Activated CD4-positive, alpha-beta T cell treated with anti-CD3 and anti-CD28 coated beads, Interleukin-2, amount 50 U/mL, for 1 hour (primary cell): ENCODE measurements at regions not wholly inside any gene's neighbourhood (a gene's known extent, or its start where the extent isn't known, plus 50 kb on each side); places are given as distances from the start of the nearest gene placed in this dataset.
"Not testable (repeated sequence)": the region's sequence is repeated elsewhere in the genome, so short reads cannot be mapped to it uniquely, and the experiment has no call there.

Source experiments
- DNase-seq: peaks from one replicate; pipeline ENCODE4 v3.0.0-alpha.2; 2020

DNA sequence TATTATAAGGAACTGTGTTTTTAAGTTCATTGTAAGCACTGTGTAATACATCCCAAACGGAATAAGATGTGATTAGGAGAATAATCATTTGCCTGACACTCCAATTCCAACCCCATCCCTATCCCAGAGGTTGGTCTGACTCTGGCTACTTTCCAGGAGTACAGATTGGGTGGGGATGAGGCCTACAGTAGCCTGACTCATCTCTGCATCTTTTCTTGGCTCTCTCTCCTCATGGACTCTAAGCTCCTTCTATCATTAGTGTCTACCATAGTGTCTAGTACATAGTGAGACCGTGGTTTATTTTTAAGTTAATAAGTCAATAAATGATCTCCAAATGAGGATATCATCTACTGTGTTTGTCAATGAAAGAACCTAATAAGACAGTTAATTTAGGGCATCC is 92.2 kb upstream of the CNKSR3 start:
- DNase-seq: no peak

DNA sequence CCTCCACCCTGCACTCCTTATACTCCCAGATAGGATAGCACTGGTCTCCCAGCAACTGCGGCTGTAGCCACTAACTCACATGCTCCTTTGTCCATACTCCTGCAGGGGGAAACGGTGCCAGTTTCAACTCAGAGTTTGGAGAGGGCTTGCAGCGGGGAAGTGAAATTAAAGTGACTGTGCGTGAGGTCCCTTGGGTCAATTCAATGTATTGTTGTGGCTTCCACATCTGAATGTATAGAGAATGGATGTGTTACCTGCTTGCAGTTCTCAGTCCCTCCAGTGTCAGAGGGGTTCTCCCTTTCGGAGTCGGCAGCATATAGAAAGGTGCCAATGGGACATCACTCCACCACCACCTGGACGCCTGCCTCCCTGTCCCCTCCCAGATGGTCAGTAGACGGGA is 93.6 kb upstream of the CNKSR3 start:
- DNase-seq: no peak

- DNase-seq: no peak
Observed at GRCh38 chr6:154605178-154605881, 94.8 kb upstream of the CNKSR3 start.

- no peak for DNase-seq
Observed at GRCh38 chr6:154605882-154606370, 95.4 kb upstream of the CNKSR3 start.

GRCh38 chr6:154606457-154606856 is 96.0 kb upstream of the CNKSR3 start:
- DNase-seq: peak; percentile 56

- no peak for DNase-seq
Observed at GRCh38 chr6:154606860-154607259, 96.4 kb upstream of the CNKSR3 start.

GRCh38 chr6:154611241-154611640 is 100.8 kb upstream of the CNKSR3 start:
- DNase-seq: no peak

- no peak for DNase-seq
Observed at GRCh38 chr6:154611847-154612246, 101.4 kb upstream of the CNKSR3 start.

- DNase-seq: no peak
Observed at GRCh38 chr6:154613137-154613676, 102.7 kb upstream of the CNKSR3 start.

DNA sequence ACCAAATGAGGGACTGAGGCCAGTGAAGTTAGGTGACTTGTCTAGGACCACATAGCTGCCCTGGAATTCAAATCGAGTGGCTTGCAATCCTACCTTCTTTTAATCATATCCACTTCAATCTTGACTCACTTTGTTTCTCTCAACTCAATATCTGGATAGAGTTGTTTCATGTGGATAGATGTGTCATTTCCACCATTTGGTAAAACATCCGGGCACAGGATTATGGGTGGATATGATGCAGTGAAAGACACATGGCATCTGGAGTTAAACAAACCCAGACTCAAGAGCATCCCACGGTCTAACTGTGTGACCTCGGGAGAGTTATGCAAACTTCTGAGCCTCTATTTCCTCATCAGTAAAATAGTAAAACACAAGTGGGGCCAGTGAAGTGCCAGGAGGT is 103.6 kb upstream of the CNKSR3 start:
- DNase-seq: no peak

- DNase-seq: no peak
Observed at GRCh38 chr6:154614641-154615040, 104.2 kb upstream of the CNKSR3 start.

DNA sequence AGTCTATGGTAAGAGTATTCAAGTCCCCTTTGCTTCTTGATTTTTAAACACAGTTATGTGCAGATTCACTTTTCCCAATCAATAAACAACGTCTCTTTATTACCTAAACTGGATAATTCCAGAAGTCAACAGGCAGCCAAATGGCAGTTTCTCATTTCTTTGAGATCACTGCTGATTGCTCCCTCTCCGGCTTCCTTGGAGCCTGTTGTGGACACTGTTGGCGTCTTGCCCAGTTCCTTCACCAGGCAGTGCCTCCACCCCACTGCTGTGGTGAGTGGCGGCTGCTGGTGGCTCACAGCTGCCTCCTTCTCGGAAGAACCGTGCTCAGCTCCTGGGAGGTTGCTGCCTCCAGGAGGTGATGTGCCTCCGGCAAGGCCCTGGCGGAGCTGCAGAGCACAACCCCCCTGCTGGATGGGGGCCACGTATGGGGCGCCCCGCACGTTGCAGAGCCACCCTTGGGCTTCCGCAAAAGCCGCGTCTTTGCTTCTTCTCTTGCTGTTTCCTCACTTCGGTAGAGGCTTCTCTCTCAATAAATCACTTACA is 105.1 kb upstream of the CNKSR3 start:
- no peak for DNase-seq

GRCh38 chr6:154617175-154617574 is 106.7 kb upstream of the CNKSR3 start:
- no peak for DNase-seq

GRCh38 chr6:154619146-154619545 is 108.7 kb upstream of the CNKSR3 start:
- DNase-seq: no peak

- no peak for DNase-seq
Observed at GRCh38 chr6:154621686-154622085, 111.2 kb upstream of the CNKSR3 start.

GRCh38 chr6:154622618-154623336 is 110.4 kb upstream of the SCAF8 start:
- no peak for DNase-seq

DNA sequence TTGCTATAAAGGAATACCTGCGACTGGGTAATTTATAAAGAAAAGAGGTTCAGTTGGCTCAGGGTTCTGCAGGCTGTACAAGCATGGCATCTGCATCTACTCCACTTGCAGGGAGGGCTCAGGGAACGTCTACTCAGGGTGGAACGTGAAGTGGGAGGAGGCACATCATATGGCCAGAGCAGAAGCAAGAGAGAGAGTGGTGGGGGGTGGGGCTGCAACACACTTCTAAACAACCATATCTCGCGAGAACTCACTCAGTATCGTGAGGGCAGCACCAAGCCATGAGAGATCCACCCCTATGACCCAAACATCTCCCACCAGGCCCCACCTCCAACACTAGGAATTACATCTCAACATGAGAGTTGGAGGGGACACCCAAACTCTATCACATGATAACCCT is 109.8 kb upstream of the SCAF8 start:
- DNase-seq: no peak

DNA sequence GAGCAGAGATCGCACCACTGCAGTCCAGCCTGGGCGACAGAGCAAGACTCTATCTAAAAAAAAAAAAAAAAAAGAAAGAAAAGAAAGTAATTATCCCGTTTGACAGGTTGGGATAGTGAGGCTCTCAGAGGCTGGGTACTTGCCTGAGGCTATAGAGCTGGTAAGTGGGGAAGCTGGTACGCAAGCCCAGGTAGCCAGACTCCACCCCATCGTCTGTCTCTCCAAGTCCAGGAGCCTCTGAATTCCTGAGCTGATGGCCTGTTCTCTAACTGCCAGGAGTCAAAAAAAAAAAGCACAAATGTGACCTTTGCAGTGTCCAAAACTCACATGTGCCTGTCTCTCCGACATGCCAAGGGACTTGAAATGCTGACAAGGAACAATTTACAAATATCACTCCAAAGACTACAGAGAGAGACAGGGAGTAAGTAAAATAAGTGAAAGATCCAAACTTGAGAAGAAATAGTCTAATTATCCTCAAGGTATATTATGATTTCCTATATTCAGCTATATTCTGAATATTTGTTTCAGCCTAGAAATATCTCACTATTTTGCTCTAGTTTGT is 109.1 kb upstream of the SCAF8 start:
- no peak for DNase-seq

- not testable (repeated sequence) for DNase-seq
Observed at GRCh38 chr6:154624727-154625126, 108.5 kb upstream of the SCAF8 start.

DNA sequence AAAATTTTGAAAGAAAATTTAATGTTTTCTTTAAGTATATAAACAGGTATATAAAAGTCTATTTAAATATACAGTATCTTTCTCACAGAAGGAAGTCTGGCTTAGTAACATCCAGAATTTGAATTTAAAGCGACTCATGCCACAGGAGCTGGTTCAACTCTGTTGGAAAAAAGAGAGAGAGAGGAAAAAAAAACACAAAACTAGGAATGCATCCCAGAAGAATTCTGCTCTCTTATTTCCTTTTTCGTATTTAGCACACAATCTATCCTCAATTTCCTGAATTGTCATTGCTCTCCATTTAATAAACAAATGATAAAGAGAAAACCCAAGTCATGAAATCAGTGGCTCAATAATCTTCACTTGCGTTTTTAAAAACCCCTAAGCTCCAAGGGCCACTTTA is 107.5 kb upstream of the SCAF8 start:
- no peak for DNase-seq

- no peak for DNase-seq
Observed at GRCh38 chr6:154629127-154629526, 104.1 kb upstream of the SCAF8 start.

DNA sequence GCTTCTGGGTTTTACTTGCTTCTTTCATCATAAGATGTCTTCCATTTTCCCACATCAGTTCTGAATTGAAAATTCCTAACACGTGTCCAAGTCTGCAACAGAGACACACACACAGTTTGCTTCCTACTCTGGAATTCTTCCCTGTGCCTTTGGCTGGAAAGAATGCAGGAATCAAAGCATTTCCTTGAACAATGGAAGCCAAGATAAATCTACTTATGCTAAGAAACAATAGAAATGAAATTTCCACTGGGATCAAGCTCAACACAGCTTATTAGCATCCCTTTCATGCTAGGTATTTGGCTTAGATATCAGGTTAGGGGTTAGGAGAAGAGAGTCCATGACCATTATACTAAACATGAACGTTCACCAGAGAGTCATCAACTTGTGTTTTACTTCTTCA is 101.1 kb upstream of the SCAF8 start:
- DNase-seq: no peak

GRCh38 chr6:154637392-154637791 is 95.8 kb upstream of the SCAF8 start:
- DNase-seq: no peak

DNA sequence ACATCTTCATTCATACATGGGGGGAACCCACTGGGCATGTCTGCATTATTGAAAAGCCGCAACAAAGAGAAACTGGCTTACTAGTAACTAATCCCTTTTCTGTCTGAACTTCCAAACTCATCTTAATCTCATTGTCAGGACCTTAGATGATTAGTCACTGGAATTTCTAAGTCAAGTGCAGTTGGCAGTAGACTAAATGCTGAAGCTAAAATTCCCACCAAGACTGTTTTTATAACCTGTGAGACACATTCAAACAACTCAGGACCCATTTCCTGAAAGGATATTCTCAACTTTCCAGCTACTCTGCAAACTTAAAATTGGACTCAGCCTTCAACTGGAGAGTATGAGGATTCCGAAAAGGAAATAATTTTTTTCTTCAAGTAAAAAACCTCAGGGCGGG is 94.8 kb upstream of the SCAF8 start:
- DNase-seq: no peak
